Tibial nerve (tissue), 3 donors: ENCODE measurements at regions not wholly inside any gene's neighbourhood (a gene's known extent, or its start where the extent isn't known, plus 50 kb on each side); places are given as distances from the start of the nearest gene placed in this dataset.

ENCODE experiments used
- CTCF ChIP-seq, 5 experiments: fragments of 200-600 bp in 3 of 5; fragments of 450-650 bp in 2 of 5; sonication (generic) in 3 of 5; IDR thresholded peaks; one replicate each; pipeline ENCODE4 v1.5.1; 2016 to 2019; ENCODE audit warnings: antibody characterized with exemption in 5 of 5, mild to moderate bottlenecking in 3 of 5, moderate library complexity in 2 of 5
- POLR2A ChIP-seq, 2 donors: fragments of 450-650 bp; IDR thresholded peaks; one replicate each; pipeline ENCODE4 v1.6.1; 2017; ENCODE audit warnings: antibody characterized with exemption in 2 of 2, mild to moderate bottlenecking in 2 of 2, moderate library complexity in 2 of 2

- TF ChIP-seq CTCF (IDR thresholded peaks at IDR 0.05): no peak
- TF ChIP-seq POLR2A (IDR thresholded peaks at IDR 0.05): no peak
Measured at GRCh38 chr7:51968461-51968860, 651.9 kb upstream of the COBL start.
